GM12864 (cell line): ENCODE measurements at regions not wholly inside any gene's neighbourhood (a gene's known extent, or its start where the extent isn't known, plus 50 kb on each side); places are given as distances from the start of the nearest gene placed in this dataset.

ENCODE experiments used
- DNase-seq: peaks from one replicate; pipeline ENCODE4 v3.0.0-alpha.2; 2011; ENCODE audit warnings: low read depth
- H3K4me3 ChIP-seq: 2 replicates; pipeline ENCODE4 v1.5.1; 2011; ENCODE audit warnings: mild to moderate bottlenecking, low read depth, low read length, control low read depth
- CTCF ChIP-seq: IDR thresholded peaks from 2 replicates; pipeline ENCODE4 v1.5.1; 2011; ENCODE audit warnings: low read depth, mild to moderate bottlenecking, moderate library complexity, low read length, control low read depth, inconsistent platforms; ENCODE audit errors: missing control alignments

DNA sequence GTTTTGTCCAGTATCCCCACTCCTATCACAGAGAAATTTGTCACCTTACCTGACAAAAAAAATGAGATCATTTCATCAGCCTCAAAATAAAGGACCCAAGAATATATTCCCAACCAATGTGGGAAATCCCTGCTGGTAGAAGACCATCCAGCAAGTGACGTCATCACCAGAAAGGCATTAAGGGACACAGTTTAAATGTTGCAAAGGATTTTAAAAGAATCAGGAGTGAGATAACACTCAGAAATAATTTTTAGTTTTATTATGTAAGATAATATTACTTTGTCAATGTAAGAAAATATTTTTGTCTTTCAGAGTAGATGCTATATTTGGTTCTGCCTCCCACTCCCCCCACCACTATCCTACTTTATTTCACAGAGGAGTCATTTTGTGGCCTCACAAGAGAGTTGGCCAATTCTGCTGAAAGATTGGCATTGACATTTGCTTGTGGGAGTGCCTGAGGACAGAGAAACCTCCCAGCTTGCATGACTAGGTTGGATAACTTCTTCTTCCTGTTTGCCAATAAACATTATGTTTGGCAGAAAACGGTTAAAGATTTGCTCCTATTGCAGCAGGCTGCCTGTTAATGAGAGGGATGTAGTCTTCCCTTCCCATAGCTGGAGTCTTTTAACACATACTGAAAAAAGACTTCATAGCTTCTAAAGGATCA is 288.6 kb upstream of the DAB2 start:
- TF ChIP-seq CTCF, result no peak
- DNase-seq, result no peak

DNA sequence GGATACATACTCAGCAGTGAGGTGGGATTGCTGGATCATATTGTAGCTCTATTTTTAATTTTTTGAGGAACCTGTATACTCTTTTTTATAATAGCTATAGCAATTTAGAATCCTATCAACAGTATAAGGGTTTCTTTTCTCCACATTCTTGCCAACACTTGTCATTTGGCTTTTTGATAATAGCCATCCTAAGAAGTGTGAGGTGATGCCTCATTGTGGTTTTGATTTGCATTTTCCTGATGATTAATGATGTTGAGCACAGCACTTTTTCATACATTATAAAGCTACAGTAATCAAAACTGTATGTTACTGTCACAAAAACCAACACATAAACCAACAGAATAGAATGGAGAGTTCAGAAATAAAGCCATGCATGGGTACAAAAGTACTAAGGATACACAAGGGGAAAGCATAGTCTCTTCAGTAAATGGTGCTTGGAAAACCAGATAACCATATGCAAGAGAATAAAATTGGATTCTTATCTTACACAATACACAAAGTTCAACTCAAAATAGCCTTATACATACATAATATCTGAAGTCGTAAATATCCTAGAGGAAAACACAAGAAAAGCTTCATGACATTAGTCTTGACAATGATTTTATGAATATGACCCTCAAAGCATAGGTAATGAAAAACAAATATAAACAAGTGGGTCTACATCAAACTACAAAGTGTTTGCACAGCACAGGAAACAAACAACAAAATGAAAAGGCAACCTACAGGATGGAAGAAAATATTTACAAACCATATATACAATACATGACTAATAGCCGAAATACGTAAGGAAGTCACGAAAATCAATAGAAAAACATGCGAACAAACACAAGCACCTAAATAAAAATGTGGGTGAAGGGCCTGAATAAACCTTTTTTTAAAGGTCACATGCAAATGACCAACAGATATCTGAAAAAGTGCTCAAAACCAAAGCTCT is 287.8 kb upstream of the DAB2 start:
- DNase-seq, result no peak
- TF ChIP-seq CTCF, result no peak
- no peak overlapping the region for H3K4me3 ChIP-seq

More for the DNA sequence above, 288.6 kb upstream of the DAB2 start:
- no peak overlapping the region for H3K4me3 ChIP-seq

DNA sequence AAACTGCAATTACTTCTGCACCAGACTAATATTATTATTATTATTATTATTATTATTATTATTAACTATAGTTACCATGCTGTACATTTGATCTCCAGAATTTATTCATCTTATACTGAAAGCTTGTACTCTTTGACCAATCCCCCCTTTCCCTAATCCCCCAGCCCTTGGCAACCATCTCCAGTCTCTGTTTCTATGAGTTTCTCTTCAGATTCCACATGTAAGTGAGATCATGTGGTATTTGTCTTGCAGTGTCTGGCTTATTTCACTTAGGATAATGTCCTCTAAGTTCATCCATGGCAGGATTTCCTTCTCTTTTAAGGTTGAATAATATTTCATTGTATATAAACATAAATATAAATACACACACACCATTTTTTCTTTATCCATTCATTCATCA is 287.0 kb upstream of the DAB2 start:
- no peak for DNase-seq
- no peak for TF ChIP-seq CTCF
- no peak overlapping the region for H3K4me3 ChIP-seq

GRCh38 chr5:39709032-39709431 is 284.3 kb upstream of the DAB2 start:
- TF ChIP-seq CTCF, result no peak
- H3K4me3 ChIP-seq, result no peak overlapping the region
- DNase-seq, result no peak

- no peak overlapping the region for H3K4me3 ChIP-seq
- TF ChIP-seq CTCF, result no peak
- DNase-seq, result no peak
These were observed 278.1 kb upstream of the DAB2 start for GRCh38 chr5:39702928-39703327.

DNA sequence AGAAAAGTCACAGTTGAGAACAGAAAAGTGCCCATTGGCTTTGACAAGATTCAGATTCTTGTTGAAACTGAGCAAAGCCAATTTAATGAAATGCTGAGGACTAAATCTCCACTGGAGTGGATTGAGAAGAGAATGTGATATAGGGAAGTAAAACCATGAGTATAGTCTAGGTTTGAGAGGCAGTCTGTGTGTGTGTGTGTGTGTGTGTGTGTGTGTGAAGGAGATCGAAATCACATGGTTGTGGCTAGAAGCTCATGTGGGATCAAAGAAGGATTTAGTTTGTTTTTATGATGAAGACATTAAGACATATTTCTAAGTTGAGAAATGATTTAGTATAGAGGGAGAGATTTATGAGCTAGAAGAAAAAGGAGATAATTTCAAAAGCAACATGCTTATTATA is 275.7 kb upstream of the DAB2 start:
- DNase-seq, result no peak
- TF ChIP-seq CTCF, result no peak

More for the DNA sequence above, 275.7 kb upstream of the DAB2 start:
- no peak overlapping the region for H3K4me3 ChIP-seq
